Osteocyte (in vitro differentiated cells): ENCODE measurements at regions not wholly inside any gene's neighbourhood (a gene's known extent, or its start where the extent isn't known, plus 50 kb on each side); places are given as distances from the start of the nearest gene placed in this dataset.

ENCODE experiments used
- DNase-seq: peaks from one replicate; pipeline ENCODE4 v3.0.0; 2021; ENCODE audit warnings: mixed read lengths; ENCODE audit not compliant: unreplicated experiment; ENCODE audit errors: extremely low spot score
- H3K27ac Mint-ChIP-seq: one replicate; pipeline ENCODE4 v1.8.0; 2021; ENCODE audit warnings: mild to moderate bottlenecking, mixed read lengths; ENCODE audit not compliant: unreplicated experiment
- H3K27me3 Mint-ChIP-seq: one replicate; pipeline ENCODE4 v1.8.0; 2021; ENCODE audit warnings: mixed read lengths; ENCODE audit not compliant: unreplicated experiment
- H3K36me3 Mint-ChIP-seq: one replicate; pipeline ENCODE4 v1.8.0; 2021; ENCODE audit warnings: mixed read lengths; ENCODE audit not compliant: unreplicated experiment
- H3K4me1 Mint-ChIP-seq: one replicate; pipeline ENCODE4 v1.8.0; 2021; ENCODE audit warnings: mixed read lengths; ENCODE audit not compliant: unreplicated experiment
- H3K4me3 Mint-ChIP-seq: one replicate; pipeline ENCODE4 v1.8.0; 2021; ENCODE audit warnings: mild to moderate bottlenecking, moderate library complexity, mixed read lengths; ENCODE audit not compliant: unreplicated experiment
- H3K9me3 Mint-ChIP-seq: one replicate; pipeline ENCODE4 v1.8.0; 2021; ENCODE audit warnings: mixed read lengths; ENCODE audit not compliant: unreplicated experiment
- CTCF ChIP-seq: fragments of 200-600 bp; sonication (generic); IDR thresholded peaks from 2 replicates; pipeline ENCODE4 v1.5.0; 2021; ENCODE audit warnings: antibody characterized with exemption, mild to moderate bottlenecking, moderate library complexity

- Mint-ChIP-seq H3K9me3 (no peaks in the 10 kb centered on the region), H3K4me1 (no peaks in the 10 kb centered on the region)
- no peak for DNase-seq
Observed at GRCh38 chr2:155418753-155419152, 720.3 kb downstream of the KCNJ3 start.

DNA sequence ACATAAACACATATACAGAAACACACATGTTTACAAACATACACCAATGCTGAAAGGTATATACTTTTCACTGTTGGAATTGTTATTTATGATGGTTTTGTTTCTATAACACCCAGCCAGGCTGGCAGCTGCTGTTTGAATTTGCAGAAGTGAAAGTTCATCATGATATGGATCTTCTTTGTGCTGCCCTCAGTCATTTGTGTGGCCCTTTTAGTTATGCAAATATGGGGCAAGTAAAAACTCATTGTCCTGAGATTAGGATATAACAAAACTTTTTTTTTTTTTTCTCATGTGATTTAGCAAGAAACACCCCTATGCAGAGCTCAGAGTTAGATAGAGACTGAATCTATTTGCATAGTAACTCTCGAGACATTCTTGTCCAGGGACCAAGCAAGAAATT lies 714.1 kb downstream of the KCNJ3 start:
- no peak for DNase-seq
- H3K4me1 Mint-ChIP-seq = no peaks in the 10 kb centered on the region
- no peak overlapping the region for H3K27ac Mint-ChIP-seq
- no peaks in the 10 kb centered on the region for H3K27me3 Mint-ChIP-seq
- no peaks in the 10 kb centered on the region for H3K36me3 Mint-ChIP-seq
- H3K4me3 Mint-ChIP-seq = no peak overlapping the region
- H3K9me3 Mint-ChIP-seq = no peaks in the 10 kb centered on the region
- no peak for TF ChIP-seq CTCF

More at GRCh38 chr2:155418753-155419152, 720.3 kb downstream of the KCNJ3 start:
- no peak overlapping the region for H3K27ac Mint-ChIP-seq
- no peaks in the 10 kb centered on the region for H3K27me3 Mint-ChIP-seq
- no peaks in the 10 kb centered on the region for H3K36me3 Mint-ChIP-seq
- no peak for TF ChIP-seq CTCF
- H3K4me3 Mint-ChIP-seq = no peak overlapping the region

DNA sequence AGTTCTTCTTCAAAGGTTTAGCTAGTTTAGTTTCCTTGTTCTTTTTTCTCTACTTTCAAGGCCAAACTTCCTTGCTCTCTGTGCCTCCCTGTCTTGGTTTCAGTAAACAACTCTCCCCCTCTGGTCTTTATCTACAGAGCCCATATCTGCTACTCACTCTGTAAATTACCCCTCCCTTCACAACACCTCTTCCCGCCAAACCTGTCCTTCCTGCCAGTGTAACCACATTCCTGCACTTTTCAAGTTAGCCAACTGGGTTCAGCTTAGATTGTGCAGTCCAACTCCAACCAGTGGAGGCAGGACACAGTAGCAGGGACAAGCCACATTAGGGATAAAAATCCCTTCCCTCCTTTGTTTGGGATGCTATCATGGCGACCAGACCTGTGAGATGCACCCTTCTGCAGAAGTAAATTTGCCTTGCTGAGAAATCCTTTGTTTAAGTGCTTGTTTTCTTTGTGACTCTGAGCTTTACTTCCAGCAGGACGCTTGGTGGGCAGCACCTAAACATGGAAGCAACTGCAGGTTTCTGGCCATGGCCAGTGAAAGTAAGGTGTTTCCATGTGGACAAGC lies 706.0 kb downstream of the KCNJ3 start:
- no peaks in the 10 kb centered on the region for H3K4me1 Mint-ChIP-seq
- TF ChIP-seq CTCF = no peak
- no peak overlapping the region for H3K4me3 Mint-ChIP-seq
- H3K36me3 Mint-ChIP-seq = no peaks in the 10 kb centered on the region
- no peak for DNase-seq
- H3K27me3 Mint-ChIP-seq = no peaks in the 10 kb centered on the region
- no peak overlapping the region for H3K27ac Mint-ChIP-seq
- H3K9me3 Mint-ChIP-seq = peaks cover 22% of the 10 kb centered on the region

DNA sequence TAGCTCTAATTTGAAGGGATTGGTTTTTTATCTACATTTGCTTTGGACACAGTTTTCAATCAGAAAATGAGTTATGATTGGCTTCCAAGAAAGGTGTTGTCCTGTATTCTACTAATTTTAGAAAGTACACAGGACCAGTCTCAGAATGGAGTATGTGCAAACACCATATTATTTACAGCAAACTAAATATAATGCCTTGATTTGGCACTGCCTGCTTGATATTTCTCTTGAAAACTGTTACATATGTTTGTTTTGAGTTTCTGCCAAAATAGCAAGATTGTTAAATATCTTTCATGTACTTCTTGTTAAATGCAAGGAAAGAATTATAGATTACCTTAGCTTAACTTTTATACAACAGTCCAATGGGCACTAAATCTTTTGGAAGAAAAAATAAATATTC lies 694.9 kb downstream of the KCNJ3 start:
- Mint-ChIP-seq H3K4me1 (no peaks in the 10 kb centered on the region), H3K27ac (no peak overlapping the region), H3K4me3 (no peak overlapping the region), H3K9me3 (no peaks in the 10 kb centered on the region), H3K36me3 (no peaks in the 10 kb centered on the region), H3K27me3 (peaks cover 2% of the 10 kb centered on the region)
- no peak for TF ChIP-seq CTCF
- DNase-seq = no peak

DNA sequence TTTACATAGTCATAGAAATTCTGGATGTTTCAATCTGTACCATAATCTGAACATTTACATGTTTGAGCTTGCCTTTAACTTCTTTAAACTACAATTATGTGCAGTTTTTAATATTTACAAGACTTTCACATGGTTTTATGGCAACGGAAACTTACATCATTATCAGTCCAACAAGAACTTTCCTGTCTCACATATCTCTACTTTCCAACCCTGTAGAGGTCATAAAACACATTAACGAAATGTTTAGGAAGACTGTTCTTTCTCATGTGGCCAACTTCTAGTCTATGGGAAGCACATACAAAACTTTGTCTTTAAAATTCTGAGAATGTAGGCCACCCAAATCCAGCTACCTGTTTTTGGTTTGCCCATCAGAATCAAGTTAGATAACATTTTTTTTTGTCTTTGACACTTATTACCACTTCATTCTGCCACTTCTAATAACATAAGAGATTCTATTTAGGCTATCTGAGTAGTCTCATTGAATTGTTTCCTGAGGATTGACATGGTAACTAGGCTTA lies 693.2 kb downstream of the KCNJ3 start:
- no peak overlapping the region for H3K27ac Mint-ChIP-seq
- H3K9me3 Mint-ChIP-seq = no peaks in the 10 kb centered on the region
- H3K27me3 Mint-ChIP-seq = peaks cover 2% of the 10 kb centered on the region
- H3K36me3 Mint-ChIP-seq = no peaks in the 10 kb centered on the region
- H3K4me1 Mint-ChIP-seq = no peaks in the 10 kb centered on the region
- no peak for DNase-seq
- H3K4me3 Mint-ChIP-seq = no peak overlapping the region
- TF ChIP-seq CTCF = no peak
